Neuronal stem cell (in vitro differentiated cells): ENCODE measurements at regions not wholly inside any gene's neighbourhood (a gene's known extent, or its start where the extent isn't known, plus 50 kb on each side); places are given as distances from the start of the nearest gene placed in this dataset.

Experiments
- DNase-seq: peaks from one replicate; pipeline ENCODE4 v3.0.0-alpha.2; 2013; ENCODE audit warnings: low spot score
- H2AFZ ChIP-seq: one replicate; pipeline ENCODE4 v1.6.1; 2013; ENCODE audit warnings: mild to moderate bottlenecking, low read length, inconsistent platforms
- H2AK5ac ChIP-seq: 2 replicates; pipeline ENCODE4 v1.6.1; 2013; ENCODE audit warnings: low read depth, mild to moderate bottlenecking, inconsistent platforms, low read length, moderate library complexity, mixed read lengths
- H2BK120ac ChIP-seq: 2 replicates; pipeline ENCODE4 v1.6.1; 2013; ENCODE audit warnings: low read depth, mild to moderate bottlenecking, inconsistent platforms, low read length, moderate library complexity, mixed read lengths
- H2BK12ac ChIP-seq: one replicate; pipeline ENCODE4 v1.6.1; 2013; ENCODE audit warnings: low read length, inconsistent platforms
- H2BK15ac ChIP-seq: 2 replicates; pipeline ENCODE4 v1.6.1; 2013; ENCODE audit warnings: mild to moderate bottlenecking, low read length, inconsistent platforms, mixed read lengths
- H2BK5ac ChIP-seq: one replicate; pipeline ENCODE4 v1.6.1; 2013; ENCODE audit warnings: inconsistent platforms, mild to moderate bottlenecking, low read length, moderate library complexity
- H3K14ac ChIP-seq: one replicate; pipeline ENCODE4 v1.6.1; 2013; ENCODE audit warnings: low read length, inconsistent platforms
- H3K18ac ChIP-seq: 2 replicates; pipeline ENCODE4 v1.6.1; 2013; ENCODE audit warnings: low read length, inconsistent platforms
- H3K23ac ChIP-seq: 2 replicates; pipeline ENCODE4 v1.6.1; 2013; ENCODE audit warnings: low read depth, mild to moderate bottlenecking, mixed read lengths, low read length, inconsistent platforms; ENCODE audit not compliant: poor library complexity
- H3K27ac ChIP-seq: replicated peaks from 3 replicates; pipeline ENCODE4 v1.5.1; 2013; ENCODE audit warnings: low read length, inconsistent platforms
- H3K27me3 ChIP-seq, 3 experiments: 2 replicates each; pipeline ENCODE4 v1.6.1; 2013; ENCODE audit warnings: low read length in 3 of 3, mild to moderate bottlenecking in 2 of 3, inconsistent platforms in 1 of 3, low read depth in 1 of 3, mixed read lengths in 1 of 3, moderate library complexity in 1 of 3; ENCODE audit not compliant: control insufficient read depth in 3 of 3, insufficient read depth in 3 of 3
- H3K36me3 ChIP-seq, 2 donors: replicated peaks in 1 of 2; 2 replicates each; pipeline ENCODE4 v1.6.1; 2013; ENCODE audit warnings: low read length in 2 of 2; ENCODE audit not compliant: control insufficient read depth in 2 of 2, insufficient read depth in 2 of 2
- H3K4ac ChIP-seq: 2 replicates; pipeline ENCODE4 v1.6.1; 2013; ENCODE audit warnings: inconsistent platforms, mild to moderate bottlenecking, low read length, moderate library complexity
- H3K4me1 ChIP-seq, 2 donors: 1 replicate in 1 of 2; 2 replicates in 1 of 2; pipeline ENCODE4 v1.6.1; 2013; ENCODE audit warnings: low read length in 2 of 2, low read depth in 1 of 2; ENCODE audit not compliant: control insufficient read depth in 2 of 2, insufficient read depth in 1 of 2
- H3K4me2 ChIP-seq: one replicate; pipeline ENCODE4 v1.6.1; 2013; ENCODE audit warnings: mild to moderate bottlenecking, low read length, inconsistent platforms; ENCODE audit not compliant: insufficient read depth, poor library complexity, severe bottlenecking
- H3K4me3 ChIP-seq, 2 donors: 2 replicates each; pipeline ENCODE4 v1.5.1; 2013; ENCODE audit warnings: low read length in 2 of 2, mild to moderate bottlenecking in 2 of 2, inconsistent platforms in 1 of 2, moderate library complexity in 1 of 2
- H3K79me1 ChIP-seq: one replicate; pipeline ENCODE4 v1.6.1; 2013; ENCODE audit warnings: low read depth, mild to moderate bottlenecking, inconsistent platforms, low read length, moderate library complexity
- H3K9ac ChIP-seq: one replicate; pipeline ENCODE4 v1.6.1; 2013; ENCODE audit warnings: mild to moderate bottlenecking, low read depth, low read length, inconsistent platforms; ENCODE audit not compliant: poor library complexity
- H3K9me3 ChIP-seq, 2 donors: replicated peaks in 1 of 2; 2 replicates each; pipeline versions ENCODE3 to v1.6.1; 2013; ENCODE audit warnings: low read length in 2 of 2, mild to moderate bottlenecking in 2 of 2, inconsistent platforms in 1 of 2, low read depth in 1 of 2, mixed read lengths in 1 of 2, moderate library complexity in 1 of 2; ENCODE audit not compliant: control insufficient read depth in 2 of 2, insufficient read depth in 1 of 2
- H4K8ac ChIP-seq: one replicate; pipeline ENCODE4 v1.6.1; 2013; ENCODE audit warnings: low read depth, mild to moderate bottlenecking, inconsistent platforms, low read length, moderate library complexity
- H4K91ac ChIP-seq: one replicate; pipeline ENCODE4 v1.6.1; 2013; ENCODE audit warnings: low read length, low read depth, mild to moderate bottlenecking, inconsistent platforms; ENCODE audit not compliant: poor library complexity
- WGBS, 2 donors: extraction: QIAGEN DNeasy Blood & Tissue Kit; methylation state at CpG; one replicate each; pipeline ENCODE4 v1.1.7; 2013; ENCODE audit warnings: missing lambda C conversion rate in 2 of 2, mixed read lengths in 1 of 2; ENCODE audit not compliant: insufficient read length in 2 of 2, insufficient replicate concordance in 1 of 2; ENCODE audit errors: extremely low coverage in 2 of 2; 5-methylcytosine and 5-hydroxymethylcytosine counted together

DNA sequence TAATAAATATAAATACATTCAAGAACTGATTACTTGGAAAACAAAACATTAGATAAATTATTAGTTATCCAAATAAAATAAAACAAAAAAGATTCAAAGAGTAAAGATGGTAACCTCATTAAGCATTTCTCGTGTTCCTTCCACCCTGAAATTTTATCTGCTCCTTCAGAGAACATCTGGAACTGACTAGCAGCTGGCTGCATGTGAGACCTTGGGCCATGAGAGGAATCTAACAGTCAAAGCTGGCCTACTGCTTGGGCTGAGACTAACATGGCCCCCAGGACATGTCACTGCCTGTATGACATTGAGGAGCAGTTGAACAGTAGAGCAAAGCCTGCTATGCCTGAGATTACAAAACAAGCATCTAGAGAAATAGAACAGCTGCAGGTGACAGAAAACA is 208.5 kb upstream of the ZSWIM2 start:
- Histone ChIP-seq H3K36me3 (no peaks in the 10 kb centered on the region), H3K9me3 (no peaks in the 10 kb centered on the region), H2BK15ac (no peak overlapping the region)

DNA sequence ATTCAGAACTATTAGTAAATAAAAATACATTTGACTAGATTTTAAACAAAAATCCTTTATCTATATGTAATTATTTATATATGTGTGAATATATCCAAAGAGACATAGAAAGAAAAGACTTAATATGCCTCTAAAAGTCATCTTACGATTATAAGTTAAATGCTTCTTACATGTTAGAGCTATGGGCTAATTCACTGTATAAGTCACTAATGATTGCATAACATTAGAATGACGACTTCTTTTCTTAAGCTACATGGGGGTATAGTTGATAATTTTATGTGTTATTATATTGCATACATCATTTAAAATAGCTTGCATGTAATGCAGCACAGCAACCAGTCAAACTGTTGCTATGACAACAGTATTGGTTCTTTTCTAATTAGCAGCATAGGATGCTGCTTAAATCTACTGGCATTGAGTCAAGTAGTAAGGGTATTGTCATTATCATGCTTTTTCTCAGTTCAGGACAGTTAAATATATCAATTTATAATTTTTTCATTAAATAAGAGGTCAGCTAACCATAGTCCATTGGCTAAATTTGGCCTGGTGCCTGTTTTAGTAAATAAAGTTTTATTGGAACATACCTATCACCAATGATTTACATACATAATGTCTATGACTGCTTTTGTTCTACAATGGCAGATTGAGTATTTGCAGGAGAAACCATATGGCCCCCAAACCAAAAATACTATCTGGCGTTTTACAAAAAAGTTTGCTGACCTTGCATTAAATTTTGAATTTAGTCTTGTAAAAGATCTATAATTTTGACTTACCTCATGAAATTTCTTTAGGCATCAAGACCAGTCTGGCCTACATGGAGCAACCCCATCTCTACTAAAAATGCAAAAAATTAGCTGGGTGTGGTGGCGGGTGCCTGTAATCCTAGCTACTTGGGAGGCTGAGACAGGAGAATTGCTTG is 207.7 kb upstream of the ZSWIM2 start:
- H2AK5ac ChIP-seq, result no peak overlapping the region
- H3K36me3 ChIP-seq, result no peaks in the 10 kb centered on the region
- H3K4me1 ChIP-seq, result no peaks in the 10 kb centered on the region
- H3K4me3 ChIP-seq, result no peak overlapping the region
- H3K4ac ChIP-seq, result no peak overlapping the region
- no CpG with 5 or more reads among the region's 4 CpGs for WGBS, 2 donors
- no peak overlapping the region for H3K23ac ChIP-seq
- H3K9me3 ChIP-seq, result no peaks in the 10 kb centered on the region
- no peak overlapping the region for H3K9ac ChIP-seq
- H3K4me2 ChIP-seq, result no peak overlapping the region
- no peak overlapping the region for H3K14ac ChIP-seq
- H4K91ac ChIP-seq, result no peak overlapping the region
- no peaks in the 10 kb centered on the region for H3K27me3 ChIP-seq
- H2BK12ac ChIP-seq, result no peak overlapping the region
- H3K79me1 ChIP-seq, result no peaks in the 10 kb centered on the region
- H2AFZ ChIP-seq, result no peak overlapping the region
- no peak overlapping the region for H3K27ac ChIP-seq
- H2BK15ac ChIP-seq, result no peak overlapping the region
- H2BK120ac ChIP-seq, result no peak overlapping the region
- DNase-seq, result no peak
- H2BK5ac ChIP-seq, result no peak overlapping the region
- no peak overlapping the region for H3K18ac ChIP-seq
- H4K8ac ChIP-seq, result no peak overlapping the region

More for the DNA sequence above, 208.5 kb upstream of the ZSWIM2 start:
- H3K9ac ChIP-seq, result no peak overlapping the region
- no peak overlapping the region for H2BK5ac ChIP-seq
- H3K18ac ChIP-seq, result no peak overlapping the region
- H2AK5ac ChIP-seq, result no peak overlapping the region
- H3K79me1 ChIP-seq, result no peaks in the 10 kb centered on the region
- no peak overlapping the region for H3K4ac ChIP-seq
- no peak overlapping the region for H4K8ac ChIP-seq
- no peak overlapping the region for H3K14ac ChIP-seq
- no peak overlapping the region for H2BK120ac ChIP-seq
- H3K27me3 ChIP-seq, result no peaks in the 10 kb centered on the region
- H4K91ac ChIP-seq, result no peak overlapping the region
- no peak overlapping the region for H3K4me3 ChIP-seq
- no peak overlapping the region for H3K27ac ChIP-seq
- H3K4me2 ChIP-seq, result no peak overlapping the region
- WGBS, 2 donors, result no CpG with 5 or more reads among the region's 1 CpG
- DNase-seq, result no peak
- H2AFZ ChIP-seq, result no peak overlapping the region
- H3K4me1 ChIP-seq, result no peaks in the 10 kb centered on the region
- H2BK12ac ChIP-seq, result no peak overlapping the region
- H3K23ac ChIP-seq, result no peak overlapping the region

DNA sequence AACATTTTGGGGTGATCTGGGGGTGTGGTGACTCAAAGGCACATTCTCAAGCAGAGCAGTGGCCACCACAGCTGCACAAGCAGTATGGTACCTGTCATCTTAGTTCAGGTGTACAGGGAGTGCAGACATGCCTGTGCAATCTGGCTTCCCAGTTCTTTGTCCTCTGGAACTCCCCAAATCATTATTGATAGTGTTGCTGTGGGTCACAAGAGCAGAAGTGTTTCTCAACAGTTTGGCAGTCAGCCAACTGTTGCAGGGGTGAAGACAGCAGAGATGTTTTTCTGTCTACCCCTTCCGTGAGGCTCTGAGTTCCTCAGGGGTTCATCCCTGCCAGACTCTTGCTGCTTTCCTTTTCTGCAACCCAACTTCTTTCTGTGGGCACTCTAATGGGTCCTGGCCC is 206.5 kb upstream of the ZSWIM2 start:
- no peak overlapping the region for H4K8ac ChIP-seq
- H2BK15ac ChIP-seq, result no peak overlapping the region
- no peaks in the 10 kb centered on the region for H3K79me1 ChIP-seq
- no peaks in the 10 kb centered on the region for H3K36me3 ChIP-seq
- no peak overlapping the region for H3K14ac ChIP-seq
- H2AK5ac ChIP-seq, result no peak overlapping the region
- H3K18ac ChIP-seq, result peak overlapping the region; percentile 0
- no peak overlapping the region for H4K91ac ChIP-seq
- H3K23ac ChIP-seq, result no peak overlapping the region
- no peak overlapping the region for H2AFZ ChIP-seq
- no peaks in the 10 kb centered on the region for H3K4me1 ChIP-seq
- no peak overlapping the region for H2BK12ac ChIP-seq
- no peak overlapping the region for H3K9ac ChIP-seq
- no peaks in the 10 kb centered on the region for H3K9me3 ChIP-seq
- no peak overlapping the region for H2BK5ac ChIP-seq
- no peaks in the 10 kb centered on the region for H3K27me3 ChIP-seq
- no peak overlapping the region for H3K27ac ChIP-seq
- no CpG with 5 or more reads among the region's 1 CpG for WGBS, 2 donors
- H3K4me2 ChIP-seq, result no peak overlapping the region
- no peak for DNase-seq
- no peak overlapping the region for H3K4ac ChIP-seq
- H2BK120ac ChIP-seq, result no peak overlapping the region
- no peak overlapping the region for H3K4me3 ChIP-seq

DNA sequence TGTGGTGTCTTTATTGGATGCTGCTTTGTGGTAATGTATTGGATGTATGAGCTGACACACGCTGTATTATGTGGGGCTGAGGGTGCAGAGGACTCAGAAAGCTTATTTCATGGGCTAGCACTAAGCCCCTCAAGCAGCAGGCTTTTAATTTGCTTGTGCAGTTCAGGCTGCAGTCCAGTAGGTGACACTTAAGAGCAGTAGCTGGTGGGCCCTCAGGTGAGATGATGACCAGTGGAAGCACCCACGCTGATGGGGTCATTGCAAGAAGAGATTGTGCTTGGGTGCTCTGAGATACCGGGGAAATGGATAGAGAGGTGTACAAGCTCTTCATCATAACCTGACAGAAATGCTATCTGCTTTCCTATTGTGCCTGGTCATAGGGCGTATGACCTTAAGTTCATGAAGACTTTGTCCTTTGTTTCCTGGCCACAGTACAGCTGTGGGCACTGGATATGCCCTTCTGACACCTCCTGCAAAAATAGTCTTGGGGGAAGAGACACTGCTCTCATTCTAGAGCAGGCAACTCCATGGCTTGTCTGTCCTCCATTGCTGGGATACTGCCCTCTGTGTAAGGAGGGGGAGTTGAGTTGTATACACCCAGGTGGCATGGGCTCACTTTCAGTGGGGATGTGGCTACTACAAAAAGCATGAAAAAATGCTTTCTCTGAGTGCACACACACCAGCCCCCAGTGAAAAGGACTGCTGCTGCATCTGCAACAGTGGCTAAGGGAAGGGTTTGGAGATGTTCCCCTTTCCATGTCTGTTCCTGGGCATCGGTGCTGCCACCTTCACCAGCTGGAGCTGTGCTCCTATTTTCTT is 205.7 kb upstream of the ZSWIM2 start:
- H3K4me3 ChIP-seq, result no peak overlapping the region
- no peaks in the 10 kb centered on the region for H3K4me1 ChIP-seq
- H3K27me3 ChIP-seq, result no peaks in the 10 kb centered on the region
- H3K27ac ChIP-seq, result no peak overlapping the region
- H3K18ac ChIP-seq, result no peak overlapping the region
- no peak for DNase-seq
- WGBS, 2 donors, result no CpG with 5 or more reads among the region's 5 CpGs
- H4K91ac ChIP-seq, result no peak overlapping the region
- no peak overlapping the region for H3K4me2 ChIP-seq
- no peak overlapping the region for H2BK5ac ChIP-seq
- H2BK15ac ChIP-seq, result no peak overlapping the region
- no peaks in the 10 kb centered on the region for H3K9me3 ChIP-seq
- H4K8ac ChIP-seq, result no peak overlapping the region
- no peak overlapping the region for H2BK12ac ChIP-seq
- no peak overlapping the region for H3K14ac ChIP-seq
- H2AK5ac ChIP-seq, result no peak overlapping the region
- no peak overlapping the region for H2AFZ ChIP-seq
- H3K36me3 ChIP-seq, result no peaks in the 10 kb centered on the region
- no peak overlapping the region for H3K4ac ChIP-seq
- H3K79me1 ChIP-seq, result no peaks in the 10 kb centered on the region
- no peak overlapping the region for H3K23ac ChIP-seq
- no peak overlapping the region for H3K9ac ChIP-seq
- no peak overlapping the region for H2BK120ac ChIP-seq
